ENCODE measurements at regions not wholly inside any gene's neighbourhood (a gene's known extent, or its start where the extent isn't known, plus 50 kb on each side); places are given as distances from the start of the nearest gene placed in this dataset.

- in situ Hi-C loops (cut with MboI) (no loop called here), intact Hi-C loops (cut with micrococcal nuclease) (no loop called here)
- Histone ChIP-seq H3K9ac (ENCODE audit: insufficient read depth in 1 of 2, low read depth in 2 of 2, low read length in 2 of 2) (no peak overlapping the region), H3K27me3 (ENCODE audit: control insufficient read depth in 2 of 2, insufficient read depth in 2 of 2, low read length in 2 of 2) (peaks cover 4 to 6% of the 10 kb centered on the region in 2 experiments; a peak in 2 of 5 replicates), H4K20me1 (replicated peaks; ENCODE audit: control insufficient read depth, insufficient read depth, low read length) (0 out of 2 replicates have a peak, but pooled peaks cover 3% of the 10 kb centered on the region), H3K4me1 (replicated peaks in 1 of 2; ENCODE audit: control insufficient read depth in 2 of 2, insufficient read depth in 2 of 2, low read length in 2 of 2) (no peaks in the 10 kb centered on the region), H3K9me3 (replicated peaks; ENCODE audit: control insufficient read depth, insufficient read depth, low read depth, low read length) (no peaks in the 10 kb centered on the region), H2AFZ (ENCODE audit: low read depth, low read length) (no peak overlapping the region), H3K27ac (ENCODE audit: extremely low read depth, low read depth, low read length) (no peak overlapping the region), H3K9me1 (ENCODE audit: control insufficient read depth, insufficient read depth, low read length) (no peaks in the 10 kb centered on the region), H3K4me3 (no peak overlapping the region), H3K4me2 (ENCODE audit: insufficient read depth, low read length) (no peak overlapping the region), H3K79me2 (ENCODE audit: control insufficient read depth, insufficient read depth, low read length) (no peaks in the 10 kb centered on the region), H3K36me3 (ENCODE audit: control insufficient read depth, insufficient read depth, low read length) (no peaks in the 10 kb centered on the region)
- no TSS peak for BruUV-seq (replicated peaks)
- FAIRE-seq (no peak), ATAC-seq (no peak), DNase-seq (ENCODE audit: extremely low read depth in 1 of 4, low spot score in 3 of 4) (no peak)
- TF ChIP-seq NONO (IDR thresholded peaks at IDR 0.05; ENCODE audit: low read depth in 2 of 2, low read length in 1 of 2): no peak
- TF ChIP-seq, protein P1, sequence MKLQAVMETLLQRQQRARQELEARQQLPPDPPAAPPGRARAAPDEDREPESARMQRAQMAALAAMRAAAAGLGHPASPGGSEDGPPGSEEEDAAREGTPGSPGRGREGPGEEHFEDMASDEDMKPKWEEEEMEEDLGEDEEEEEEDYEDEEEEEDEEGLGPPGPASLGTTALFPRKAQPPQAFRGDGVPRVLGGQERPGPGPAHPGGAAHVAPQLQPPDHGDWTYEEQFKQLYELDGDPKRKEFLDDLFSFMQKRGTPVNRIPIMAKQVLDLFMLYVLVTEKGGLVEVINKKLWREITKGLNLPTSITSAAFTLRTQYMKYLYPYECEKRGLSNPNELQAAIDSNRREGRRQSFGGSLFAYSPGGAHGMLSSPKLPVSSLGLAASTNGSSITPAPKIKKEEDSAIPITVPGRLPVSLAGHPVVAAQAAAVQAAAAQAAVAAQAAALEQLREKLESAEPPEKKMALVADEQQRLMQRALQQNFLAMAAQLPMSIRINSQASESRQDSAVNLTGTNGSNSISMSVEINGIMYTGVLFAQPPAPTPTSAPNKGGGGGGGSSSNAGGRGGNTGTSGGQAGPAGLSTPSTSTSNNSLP (IDR thresholded peaks at IDR 0.05; ENCODE audit: borderline replicate concordance, low read depth, low read length): no peak
- no peak for TF ChIP-seq KLF10 (CRISPR knock-in tag; IDR thresholded peaks at IDR 0.05)
- TF ChIP-seq ZBTB17 (CRISPR knock-in tag; IDR thresholded peaks at IDR 0.05): no peak
- TF ChIP-seq ASH1L (IDR thresholded peaks at IDR 0.05; ENCODE audit: borderline replicate concordance, low read depth, partially characterized antibody): no peak
- 0% methylated on average over 1 of the region's 1 CpG for WGBS (ENCODE audit: insufficient coverage, low coverage, missing lambda C conversion rate)
- ChIA-PET POLR2A (interaction anchor here (0.5 kb wide), 1 partner anchor 132 kb away, joined by 3 read pairs; no protein-coding TSS in a partner anchor), CTCF (ENCODE audit: low intra/inter-chr PET ratio) (no interaction called here)
Measured at GRCh38 chr9:99607842-99608448, 213.7 kb upstream of the NR4A3 start.
